Right hindlimb (tissue), 1 donor: ENCODE measurements at regions not wholly inside any gene's neighbourhood (a gene's known extent, or its start where the extent isn't known, plus 50 kb on each side); places are given as distances from the start of the nearest gene placed in this dataset.
A peak's percentile ranks its signal among the peaks of the same experiment; 100 is the strongest.
"Not testable (repeated sequence)": the region's sequence is repeated elsewhere in the genome, so short reads cannot be mapped to it uniquely, and the experiment has no call there.

Experiments used
- DNase-seq: peaks from one replicate; pipeline ENCODE4 v3.0.0-alpha.2; 2018

- DNase-seq: peak; percentile 93
These were observed 141.0 kb upstream of the KCNJ18 start for GRCh38 chr17:21551081-21551881.

- not testable (repeated sequence) for DNase-seq
These were observed 133.4 kb upstream of the KCNJ18 start for GRCh38 chr17:21558921-21559320.

DNA sequence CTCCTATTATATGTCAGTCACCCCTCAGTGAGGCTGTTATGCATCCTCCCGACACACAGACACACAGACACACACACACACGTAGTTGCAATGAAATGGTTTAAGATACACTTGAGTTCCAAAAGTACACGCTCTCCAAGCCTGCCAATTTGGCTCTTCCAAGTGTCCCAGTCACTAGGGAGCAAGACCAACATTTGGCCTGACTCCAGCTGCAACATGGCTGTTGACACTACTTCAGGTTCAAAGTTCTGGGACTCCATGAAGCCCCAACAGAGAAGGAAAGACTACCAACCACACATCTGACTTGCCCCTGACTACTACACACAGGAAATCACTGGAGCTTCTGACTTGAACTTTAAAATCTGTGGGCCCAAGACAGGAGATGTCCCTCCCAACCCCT, 128.1 kb upstream of the KCNJ18 start:
- DNase-seq: no peak

DNA sequence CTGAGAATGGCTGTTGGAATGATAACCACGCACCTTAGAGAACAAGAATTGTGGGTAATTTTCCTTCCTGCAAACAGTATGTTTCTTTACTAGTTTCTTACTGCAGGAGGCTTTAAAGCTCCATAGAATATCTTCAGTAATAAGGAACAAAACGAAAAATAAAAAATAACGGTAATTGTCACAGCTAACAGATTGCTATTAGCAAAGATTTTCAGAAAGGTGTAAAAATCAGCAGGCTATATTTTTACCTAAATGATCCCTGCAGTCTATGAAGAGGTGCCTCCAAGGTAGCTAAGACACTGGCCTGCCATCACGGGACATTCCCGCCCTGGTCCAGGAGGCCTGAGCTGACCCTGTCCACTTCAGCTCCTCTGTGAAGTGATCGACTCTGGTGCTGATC, 127.6 kb upstream of the KCNJ18 start:
- DNase-seq: not testable (repeated sequence)

- DNase-seq: not testable (repeated sequence)
These were observed 121.9 kb upstream of the KCNJ18 start for GRCh38 chr17:21570427-21570826.

- not testable (repeated sequence) for DNase-seq
These were observed 120.2 kb upstream of the KCNJ18 start for GRCh38 chr17:21572148-21572547.

- not testable (repeated sequence) for DNase-seq
These were observed 118.9 kb upstream of the KCNJ18 start for GRCh38 chr17:21573271-21573960.

DNA sequence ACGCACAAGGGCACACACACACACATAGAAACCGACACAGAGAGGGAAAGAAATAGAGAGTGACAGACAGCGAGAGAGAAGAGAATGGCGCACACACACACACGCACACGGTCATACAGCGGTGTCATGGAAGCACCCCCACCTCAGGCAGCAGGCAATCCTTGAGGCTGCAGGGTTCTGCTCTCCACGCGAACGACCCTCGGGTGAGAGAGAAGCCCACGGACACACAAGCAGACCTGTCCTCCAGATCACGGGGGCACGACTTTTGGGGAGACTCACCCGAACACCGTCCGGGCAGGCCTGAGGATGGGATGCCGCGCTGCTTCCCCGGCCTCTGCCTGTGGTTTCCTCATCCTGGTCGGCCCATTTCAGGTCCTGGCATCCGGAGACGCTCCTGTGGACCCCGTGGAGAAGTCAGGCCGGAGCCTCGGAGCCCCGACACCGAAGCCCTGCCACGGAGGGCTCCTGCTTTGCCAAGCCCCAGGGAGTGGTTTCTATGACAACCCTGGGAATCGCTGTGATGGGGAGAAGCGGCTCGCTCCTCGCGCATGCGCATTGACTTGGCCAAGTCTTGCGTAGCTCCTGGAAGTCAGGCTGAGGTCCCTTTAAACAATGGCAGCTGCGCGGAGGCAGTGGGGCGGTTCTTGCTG, 118.2 kb upstream of the KCNJ18 start:
- peak; percentile 80 for DNase-seq

DNA sequence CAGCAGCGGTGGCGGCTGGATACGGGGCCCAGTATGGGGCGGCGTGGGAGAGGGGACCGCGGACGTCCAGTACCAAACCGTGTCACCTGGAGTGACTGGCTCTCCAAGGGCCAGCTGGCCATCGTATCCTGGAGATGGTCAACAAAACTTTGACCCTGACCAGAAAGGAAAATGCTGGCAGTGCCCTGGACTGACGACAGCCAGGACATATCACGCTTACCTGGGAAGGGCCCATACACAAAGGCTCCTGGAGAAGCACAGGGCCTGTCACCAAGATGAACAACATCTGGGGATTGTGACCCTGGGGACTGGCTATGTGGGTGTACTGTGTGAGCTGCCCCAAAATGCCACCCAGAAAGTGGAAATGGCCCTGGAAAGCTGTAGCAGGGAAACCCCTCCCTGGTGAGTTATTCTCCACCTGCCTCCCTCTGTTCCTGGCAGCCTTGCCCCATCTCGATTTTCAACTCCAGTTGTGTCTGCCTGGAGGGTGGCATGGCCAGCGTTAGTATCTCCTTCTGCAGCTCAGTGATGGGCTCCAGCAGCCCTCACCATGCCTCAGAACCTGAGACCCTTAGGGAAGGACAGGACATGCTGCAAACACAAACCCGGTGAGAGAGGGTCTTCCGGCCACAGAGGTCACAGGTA, 117.6 kb upstream of the KCNJ18 start:
- not testable (repeated sequence) for DNase-seq

- not testable (repeated sequence) for DNase-seq
These were observed 113.5 kb upstream of the KCNJ18 start for GRCh38 chr17:21578783-21579182.

DNA sequence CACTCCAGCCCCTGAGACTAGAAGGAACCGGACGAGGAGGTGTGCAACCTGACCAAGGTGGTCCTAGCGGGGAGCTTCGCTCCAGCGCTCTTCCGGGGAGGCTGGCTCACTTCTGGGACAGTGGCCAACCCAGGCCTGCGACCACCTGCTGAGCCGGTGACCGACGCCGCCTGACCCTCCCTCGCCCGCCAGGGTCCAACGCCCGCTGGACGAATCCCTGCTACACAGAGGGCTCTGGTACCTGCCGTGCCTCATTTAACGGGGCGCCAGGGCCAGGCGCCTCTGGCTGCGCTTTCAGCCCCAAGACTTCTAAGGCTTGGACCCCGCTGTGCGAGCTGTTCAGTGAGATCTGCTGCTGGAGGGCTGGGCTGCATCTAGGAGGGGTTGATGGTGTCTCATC, 99.5 kb upstream of the KCNJ18 start:
- DNase-seq: no peak

DNA sequence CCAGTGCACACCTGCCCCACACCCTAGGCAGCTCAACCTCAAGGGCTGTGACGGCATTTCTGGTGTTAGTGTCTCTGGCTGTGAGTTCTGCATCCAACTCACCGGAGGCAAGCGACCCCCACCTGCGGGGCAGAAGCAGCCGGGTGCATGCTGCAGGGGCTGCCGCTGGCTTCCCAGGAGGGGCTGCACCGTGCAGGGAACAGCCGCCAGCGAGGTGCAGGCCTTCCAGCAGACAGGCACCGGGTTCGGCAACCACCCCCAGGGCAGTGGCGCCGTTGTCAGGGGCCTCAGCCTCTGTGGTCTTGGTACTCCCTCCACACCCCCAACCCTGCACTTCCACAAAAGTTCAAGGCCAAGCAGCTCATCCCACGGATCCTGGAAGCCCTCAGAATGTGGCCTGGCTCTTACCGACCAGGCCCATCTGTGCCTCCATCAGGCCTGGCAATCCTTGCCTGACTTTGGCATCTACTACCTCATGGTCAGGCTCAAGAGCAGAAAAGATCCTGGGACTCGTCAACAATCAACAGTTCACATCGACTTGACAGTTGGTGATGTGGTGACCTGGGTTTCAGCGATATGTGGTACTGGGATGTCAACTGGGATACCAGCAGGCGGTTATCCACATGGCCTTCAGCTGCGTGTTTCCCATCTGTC, 98.7 kb upstream of the KCNJ18 start:
- DNase-seq: not testable (repeated sequence)

GRCh38 chr17:21595086-21595485, 97.2 kb upstream of the KCNJ18 start:
- no peak for DNase-seq

DNA sequence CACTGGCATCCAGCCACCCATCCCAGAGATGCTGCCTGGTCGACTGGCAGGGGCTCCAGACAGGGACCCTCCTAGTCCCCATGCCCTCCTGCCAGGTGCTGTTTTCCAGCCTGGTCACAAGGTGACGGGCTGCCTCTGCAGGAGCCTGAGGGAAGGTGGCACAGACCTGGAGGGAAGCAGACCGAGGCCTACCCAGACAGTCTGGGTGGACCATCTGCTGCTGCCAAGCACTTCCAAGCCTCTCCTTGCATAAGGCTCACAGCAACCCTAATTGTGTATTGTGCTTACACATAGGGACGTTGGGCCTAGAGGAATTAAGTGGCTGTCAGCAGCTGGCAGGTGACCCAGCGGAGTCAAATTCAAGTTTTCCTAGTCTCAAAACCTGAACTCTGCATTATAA, 90.1 kb upstream of the KCNJ18 start:
- DNase-seq: no peak

GRCh38 chr17:21603292-21603691, 89.0 kb upstream of the KCNJ18 start:
- DNase-seq: not testable (repeated sequence)

DNA sequence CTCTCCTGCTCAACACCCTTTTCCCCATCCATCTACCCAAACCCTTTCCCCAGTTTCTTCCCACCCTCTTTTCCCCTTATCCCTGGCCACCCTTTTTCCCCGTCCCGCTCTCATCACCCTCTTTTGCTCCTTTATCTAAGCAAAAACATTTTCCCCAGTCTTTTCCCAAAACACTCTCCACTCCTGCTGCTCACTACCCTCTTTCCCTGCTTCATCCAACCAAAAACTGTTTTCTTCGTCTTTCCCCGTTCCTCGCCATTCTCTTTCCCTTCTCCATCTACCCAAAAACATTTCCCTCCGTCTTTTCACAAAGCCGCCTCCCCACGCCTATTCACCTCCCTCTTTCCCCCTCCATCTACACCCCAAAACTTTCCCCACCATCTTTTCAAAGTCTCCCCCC, 80.9 kb upstream of the KCNJ18 start:
- not testable (repeated sequence) for DNase-seq

GRCh38 chr17:21612123-21613070, 79.9 kb upstream of the KCNJ18 start:
- DNase-seq: not testable (repeated sequence)

GRCh38 chr17:21613071-21613429, 79.3 kb upstream of the KCNJ18 start:
- no peak for DNase-seq

DNA sequence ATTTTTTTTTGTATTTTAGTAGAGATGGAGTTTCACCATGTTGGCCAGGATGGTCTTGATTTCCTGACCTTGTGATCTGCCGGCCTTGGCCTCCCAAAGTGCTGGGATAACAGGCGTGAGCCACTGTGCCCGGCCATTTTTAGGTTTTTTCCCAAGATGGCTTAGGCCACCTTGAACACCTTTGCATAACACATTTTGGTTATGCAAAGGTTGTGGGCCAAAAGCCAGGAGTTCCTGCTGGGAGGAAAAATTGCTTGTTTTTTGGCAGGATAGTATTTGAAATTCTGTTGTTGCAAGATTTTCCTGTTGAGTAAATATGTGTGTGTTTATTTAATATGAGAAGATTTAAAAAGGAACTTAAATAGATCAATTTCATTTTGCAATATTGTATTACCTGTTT, 65.3 kb upstream of the KCNJ18 start:
- DNase-seq: not testable (repeated sequence)
